ENCODE measurements at regions not wholly inside any gene's neighbourhood (a gene's known extent, or its start where the extent isn't known, plus 50 kb on each side); places are given as distances from the start of the nearest gene placed in this dataset.
"Not testable (repeated sequence)": the region's sequence is repeated elsewhere in the genome, so short reads cannot be mapped to it uniquely, and the experiment has no call there.

- no peak for DNase-seq
Observed at GRCh38 chr6:68007717-68008116, 627.4 kb upstream of the ADGRB3 start.

GRCh38 chr6:67986694-67987232 is 648.3 kb upstream of the ADGRB3 start:
- no peak for DNase-seq

GRCh38 chr6:67976486-67976885 is 658.6 kb upstream of the ADGRB3 start:
- DNase-seq: no peak

GRCh38 chr6:67974931-67975330 is 660.2 kb upstream of the ADGRB3 start:
- DNase-seq: no peak

GRCh38 chr6:67971812-67972211 is 663.3 kb upstream of the ADGRB3 start:
- no peak for DNase-seq

GRCh38 chr6:67966830-67967229 is 668.3 kb upstream of the ADGRB3 start:
- DNase-seq: no peak

GRCh38 chr6:67956352-67956751 is 678.7 kb upstream of the ADGRB3 start:
- no peak for DNase-seq

GRCh38 chr6:67952948-67953347 is 682.1 kb upstream of the ADGRB3 start:
- no peak for DNase-seq

GRCh38 chr6:67952121-67952520 is 683.0 kb upstream of the ADGRB3 start:
- no peak for DNase-seq

- DNase-seq: not testable (repeated sequence)
Observed at GRCh38 chr6:67947762-67948161, 687.3 kb upstream of the ADGRB3 start.

- DNase-seq: no peak
Observed at GRCh38 chr6:67935976-67936477, 699.1 kb upstream of the ADGRB3 start.

- DNase-seq: no peak
Observed at GRCh38 chr6:67933278-67933677, 701.8 kb upstream of the ADGRB3 start.

GRCh38 chr6:67922588-67922987 is 712.5 kb upstream of the ADGRB3 start:
- DNase-seq: not testable (repeated sequence)

GRCh38 chr6:67920040-67920439 is 715.0 kb upstream of the ADGRB3 start:
- not testable (repeated sequence) for DNase-seq

GRCh38 chr6:67916399-67916798 is 718.7 kb upstream of the ADGRB3 start:
- DNase-seq: no peak

- no peak for DNase-seq
Observed at GRCh38 chr6:67914419-67914818, 720.7 kb upstream of the ADGRB3 start.

- no peak for DNase-seq
Observed at GRCh38 chr6:67909354-67909753, 725.7 kb upstream of the ADGRB3 start.

GRCh38 chr6:67908379-67908778 is 726.7 kb upstream of the ADGRB3 start:
- DNase-seq: no peak

- not testable (repeated sequence) for DNase-seq
Observed at GRCh38 chr6:67904735-67905134, 730.3 kb upstream of the ADGRB3 start.

- DNase-seq: no peak
Observed at GRCh38 chr6:67898875-67899274, 736.2 kb upstream of the ADGRB3 start.

- no peak for DNase-seq
Observed at GRCh38 chr6:67897998-67898607, 737.0 kb upstream of the ADGRB3 start.

- no peak for DNase-seq
Observed at GRCh38 chr6:67896476-67896875, 738.6 kb upstream of the ADGRB3 start.

GRCh38 chr6:67889682-67889995 is 745.4 kb upstream of the ADGRB3 start:
- no peak for DNase-seq

- no peak for DNase-seq
Observed at GRCh38 chr6:67888886-67889681, 746.0 kb upstream of the ADGRB3 start.
